Naive thymus-derived CD8-positive, alpha-beta T cell (primary cell): ENCODE measurements at regions not wholly inside any gene's neighbourhood (a gene's known extent, or its start where the extent isn't known, plus 50 kb on each side); places are given as distances from the start of the nearest gene placed in this dataset.
A peak's percentile ranks its signal among the peaks of the same experiment; 100 is the strongest.

Source experiments
- ATAC-seq, 2 donors: fragments of 150-1000 bp; cut with Tn5 transposase in 1 of 2; sonication (Bioruptor Pico), chemical (Tn5 transposase) in 1 of 2; 1 replicate in 1 of 2; 2 replicates in 1 of 2; pipeline ENCODE4 v1.10.0; 2021; ENCODE audit warnings: mild to moderate bottlenecking in 2 of 2, moderate library complexity in 2 of 2
- POLR2A ChIA-PET: fragments of 350-600 bp; sonication (Branson Sonifier 250); formaldehyde crosslinking; loops from one replicate; lab custom pipeline; 2021; ENCODE audit warnings: antibody characterized with exemption; lab: Charles Lee
- DNase-seq, 10 donors: peaks; one replicate each; pipeline versions ENCODE4 v3.0.0 to v3.0.0-alpha.2; 2020 to 2022
- H3K27ac Mint-ChIP-seq, 10 donors: one replicate each; pipeline ENCODE4 v1.8.0; 2020 to 2022; ENCODE audit warnings: mild to moderate bottlenecking in 10 of 10, mixed read lengths in 10 of 10, moderate library complexity in 4 of 10, inconsistent platforms in 1 of 10
- H3K27me3 Mint-ChIP-seq, 5 donors: one replicate each; pipeline ENCODE4 v1.8.0; 2021 to 2022; ENCODE audit warnings: mixed read lengths in 5 of 5
- H3K36me3 Mint-ChIP-seq, 3 donors: one replicate each; pipeline ENCODE4 v1.8.0; 2020 to 2022; ENCODE audit warnings: mixed read lengths in 3 of 3, mild to moderate bottlenecking in 2 of 3, inconsistent platforms in 1 of 3
- H3K4me1 Mint-ChIP-seq, 4 donors: one replicate each; pipeline ENCODE4 v1.8.0; 2021 to 2022; ENCODE audit warnings: mixed read lengths in 4 of 4
- H3K4me3 Mint-ChIP-seq, 10 donors: one replicate each; pipeline ENCODE4 v1.8.0; 2020 to 2022; ENCODE audit warnings: mild to moderate bottlenecking in 10 of 10, mixed read lengths in 10 of 10, moderate library complexity in 6 of 10, inconsistent platforms in 1 of 10
- H3K9me3 Mint-ChIP-seq, 9 donors: one replicate each; pipeline ENCODE4 v1.8.0; 2020 to 2022; ENCODE audit warnings: mixed read lengths in 9 of 9, mild to moderate bottlenecking in 3 of 9, inconsistent platforms in 1 of 9, moderate library complexity in 1 of 9

GRCh38 chr6:148175550-148176188 lies 167.0 kb upstream of the SASH1 start:
- ATAC-seq: no peak
- POLR2A ChIA-PET: no interaction called here
- Mint-ChIP-seq H3K4me1 (no peaks in the 10 kb centered on the region), H3K36me3 (peaks cover 0 to 3% (median 0%) of the 10 kb centered on the region in 3 donors), H3K27me3 (peaks cover 10 to 21% (median 12%) of the 10 kb centered on the region in 5 donors), H3K27ac (no peak overlapping the region), H3K9me3 (peaks cover 0 to 1% (median 0%) of the 10 kb centered on the region in 9 donors), H3K4me3 (no peak overlapping the region)
- DNase-seq: no peak

DNA sequence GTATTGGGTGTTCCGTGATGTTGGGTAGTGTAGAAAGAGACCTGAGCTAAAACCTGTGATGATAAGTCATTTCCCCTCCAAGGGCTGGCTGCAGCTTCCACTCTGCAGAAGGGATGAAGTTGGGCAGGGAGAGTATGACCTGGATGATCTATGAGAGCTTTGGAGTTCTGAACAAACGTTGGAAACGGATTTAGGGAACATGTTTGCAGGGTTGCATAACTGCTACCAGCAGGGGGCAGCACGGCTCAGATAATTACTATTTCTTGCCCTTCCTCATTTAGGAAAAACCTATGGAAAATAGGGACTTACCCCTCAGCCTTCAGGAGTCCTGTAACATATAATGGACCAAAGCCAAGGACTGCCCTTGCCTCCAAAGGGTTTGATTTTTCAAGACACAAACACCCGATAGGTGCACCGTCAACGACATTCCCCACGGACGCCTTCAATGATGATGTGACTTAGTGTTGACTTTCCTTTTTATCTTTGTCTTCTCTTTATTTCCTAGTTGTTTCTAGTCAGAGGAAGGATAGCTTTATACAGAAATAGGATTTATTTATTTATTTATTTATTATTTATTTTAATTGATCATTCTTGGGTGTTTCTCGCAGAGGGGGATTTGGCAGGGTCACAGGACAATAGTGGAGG lies 164.9 kb upstream of the SASH1 start:
- POLR2A ChIA-PET: no interaction called here
- ATAC-seq: no peak
- H3K4me3 Mint-ChIP-seq: no peak overlapping the region

GRCh38 chr6:148179786-148180185 lies 162.9 kb upstream of the SASH1 start:
- POLR2A ChIA-PET: no interaction called here
- ATAC-seq (no peak), DNase-seq (no peak)
- Mint-ChIP-seq H3K9me3 (peaks cover 0 to 1% (median 0%) of the 10 kb centered on the region in 9 donors), H3K36me3 (peaks cover 0 to 3% (median 0%) of the 10 kb centered on the region in 3 donors), H3K27me3 (peaks cover 15 to 42% (median 29%) of the 10 kb centered on the region in 5 donors), H3K27ac (no peak overlapping the region), H3K4me3 (no peak overlapping the region), H3K4me1 (no peaks in the 10 kb centered on the region)

More for the DNA sequence above, 164.9 kb upstream of the SASH1 start:
- no peaks in the 10 kb centered on the region for H3K4me1 Mint-ChIP-seq
- peak in 4 of 10 donors; percentile 3 to 20 (median 10) for DNase-seq
- H3K9me3 Mint-ChIP-seq: peaks cover 0 to 1% (median 0%) of the 10 kb centered on the region in 9 donors
- H3K36me3 Mint-ChIP-seq: peaks cover 0 to 3% (median 0%) of the 10 kb centered on the region in 3 donors
- peaks cover 15 to 41% (median 26%) of the 10 kb centered on the region in 5 donors for H3K27me3 Mint-ChIP-seq
- no peak overlapping the region for H3K27ac Mint-ChIP-seq

DNA sequence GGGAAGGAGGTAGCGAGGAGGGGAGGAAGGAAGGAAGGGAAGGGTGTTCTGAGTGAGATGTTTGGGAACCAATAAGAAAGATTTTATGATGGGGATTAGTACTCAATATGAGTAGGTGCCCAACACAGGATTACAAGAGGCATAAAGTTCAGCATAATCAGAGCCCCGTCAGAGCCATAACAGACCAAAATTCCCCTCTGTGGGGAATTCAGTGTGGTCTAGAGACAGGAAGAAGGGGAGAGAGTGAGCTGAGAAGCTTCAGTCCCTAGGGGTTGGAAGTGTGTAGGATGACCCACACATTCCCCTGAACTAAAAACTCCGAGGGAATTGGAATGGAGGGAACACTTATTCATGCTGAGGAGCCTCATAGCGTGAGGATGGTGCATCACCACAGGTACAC lies 160.3 kb upstream of the SASH1 start:
- Mint-ChIP-seq H3K4me1 (no peaks in the 10 kb centered on the region), H3K4me3 (no peak overlapping the region), H3K27ac (no peak overlapping the region), H3K36me3 (no peaks in the 10 kb centered on the region), H3K9me3 (no peaks in the 10 kb centered on the region), H3K27me3 (peaks cover 16 to 55% (median 26%) of the 10 kb centered on the region in 5 donors)
- DNase-seq: no peak
- POLR2A ChIA-PET: no interaction called here
- ATAC-seq: no peak

DNA sequence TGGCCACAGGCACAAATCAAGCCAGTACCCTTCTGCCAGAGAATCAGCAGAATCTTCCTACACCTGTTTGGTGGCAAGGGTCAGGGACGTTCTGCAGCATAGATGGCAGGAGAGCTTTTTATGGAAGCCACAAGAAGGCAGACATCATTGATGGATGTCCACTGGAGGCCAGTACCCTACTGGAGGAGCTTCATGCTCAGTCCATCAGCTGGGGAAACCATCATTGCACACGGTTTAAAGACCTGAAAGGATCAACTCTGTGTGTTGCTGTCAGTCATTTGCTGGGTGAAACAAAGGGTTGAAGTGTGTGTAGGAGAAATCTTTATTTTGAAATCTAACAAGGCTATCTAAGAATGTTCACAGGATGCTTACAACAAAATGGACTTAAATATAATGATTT lies 158.9 kb upstream of the SASH1 start:
- H3K9me3 Mint-ChIP-seq: no peaks in the 10 kb centered on the region
- H3K27me3 Mint-ChIP-seq: peaks cover 17 to 66% (median 26%) of the 10 kb centered on the region in 5 donors
- POLR2A ChIA-PET: no interaction called here
- H3K4me3 Mint-ChIP-seq: no peak overlapping the region
- no peak overlapping the region for H3K27ac Mint-ChIP-seq
- no peaks in the 10 kb centered on the region for H3K36me3 Mint-ChIP-seq
- no peak for ATAC-seq
- H3K4me1 Mint-ChIP-seq: no peaks in the 10 kb centered on the region
- DNase-seq: no peak

DNA sequence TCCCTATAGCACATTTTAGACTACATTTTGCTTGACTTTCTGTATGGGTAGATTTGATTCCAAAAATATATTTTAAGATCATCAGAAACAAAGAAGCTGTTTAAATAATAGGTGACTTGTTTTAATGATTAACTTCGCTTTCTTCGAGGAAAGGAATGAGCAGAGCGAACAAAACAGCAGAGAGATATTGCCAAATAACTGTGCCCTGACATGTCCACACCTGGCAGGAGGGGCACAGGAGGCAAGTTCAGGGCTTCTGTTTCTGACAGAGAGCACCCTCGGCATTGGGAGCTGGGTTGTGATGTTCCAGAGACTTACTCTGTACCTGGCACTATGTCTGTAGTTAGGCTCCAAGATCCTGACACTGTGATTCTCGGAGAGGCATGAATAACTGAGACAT lies 155.7 kb upstream of the SASH1 start:
- Mint-ChIP-seq H3K36me3 (no peaks in the 10 kb centered on the region), H3K9me3 (no peaks in the 10 kb centered on the region), H3K4me3 (no peak overlapping the region), H3K4me1 (no peaks in the 10 kb centered on the region), H3K27me3 (peaks cover 19 to 67% (median 31%) of the 10 kb centered on the region in 5 donors), H3K27ac (no peak overlapping the region)
- no peak for DNase-seq
- POLR2A ChIA-PET: no interaction called here
- no peak for ATAC-seq

DNA sequence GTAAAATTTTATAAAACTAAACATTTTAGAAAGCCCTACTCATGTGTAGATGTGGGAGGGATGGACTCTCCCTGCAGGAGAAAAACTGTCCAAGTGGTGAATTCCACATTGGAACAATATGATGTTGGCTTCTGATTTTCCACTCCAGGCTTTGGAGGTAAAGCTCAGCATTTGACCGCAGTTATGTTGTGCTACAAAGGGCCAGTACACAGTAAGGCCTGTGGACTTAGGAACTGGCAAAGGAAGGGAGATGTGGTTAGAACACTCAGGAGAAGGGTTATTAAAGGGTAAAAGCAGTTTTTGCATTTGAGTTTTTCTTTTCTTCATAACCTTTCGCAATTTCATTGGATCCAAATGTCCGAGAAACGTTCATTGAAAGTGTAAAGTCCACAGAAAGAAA lies 150.3 kb upstream of the SASH1 start:
- H3K27ac Mint-ChIP-seq: no peak overlapping the region
- no peak overlapping the region for H3K4me3 Mint-ChIP-seq
- no peaks in the 10 kb centered on the region for H3K9me3 Mint-ChIP-seq
- peaks cover 0 to 6% (median 0%) of the 10 kb centered on the region in 3 donors for H3K36me3 Mint-ChIP-seq
- POLR2A ChIA-PET: no interaction called here
- DNase-seq: no peak
- H3K27me3 Mint-ChIP-seq: peaks cover 29 to 51% (median 37%) of the 10 kb centered on the region in 5 donors
- no peaks in the 10 kb centered on the region for H3K4me1 Mint-ChIP-seq
- no peak for ATAC-seq

GRCh38 chr6:148193063-148193680 lies 149.5 kb upstream of the SASH1 start:
- Mint-ChIP-seq H3K27me3 (peaks cover 36 to 56% (median 44%) of the 10 kb centered on the region in 5 donors), H3K4me3 (no peak overlapping the region), H3K4me1 (no peaks in the 10 kb centered on the region), H3K36me3 (peaks cover 0 to 8% (median 0%) of the 10 kb centered on the region in 3 donors), H3K27ac (no peak overlapping the region), H3K9me3 (peaks cover 0 to 5% (median 0%) of the 10 kb centered on the region in 9 donors)
- POLR2A ChIA-PET: no interaction called here
- DNase-seq: no peak
- ATAC-seq: no peak

DNA sequence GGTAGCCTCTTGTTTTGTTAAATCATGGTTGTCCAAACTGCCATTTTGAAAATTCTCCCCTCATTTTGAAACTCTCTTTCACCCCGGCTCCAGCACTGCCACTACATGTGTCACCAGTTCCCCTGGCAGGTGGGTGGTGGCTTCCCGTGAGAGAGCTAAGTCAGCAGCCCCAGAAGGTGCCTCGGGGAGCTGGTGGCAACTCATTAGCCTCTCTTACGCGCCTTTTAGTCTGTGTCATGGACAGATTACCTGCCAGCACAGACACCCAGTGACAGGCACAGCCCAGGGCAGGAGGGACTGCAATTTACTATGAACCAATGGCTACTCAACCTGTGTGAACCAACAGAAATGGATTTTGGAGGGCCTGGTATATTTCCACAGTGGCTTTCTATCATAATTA lies 147.1 kb upstream of the SASH1 start:
- Mint-ChIP-seq H3K36me3 (peaks cover 0 to 11% (median 0%) of the 10 kb centered on the region in 3 donors), H3K4me1 (peaks cover 3 to 10% (median 4%) of the 10 kb centered on the region in 4 donors), H3K27ac (no peak overlapping the region), H3K27me3 (peaks cover 39 to 61% (median 44%) of the 10 kb centered on the region in 5 donors), H3K4me3 (no peak overlapping the region), H3K9me3 (peaks cover 0 to 5% (median 0%) of the 10 kb centered on the region in 9 donors)
- POLR2A ChIA-PET: no interaction called here
- ATAC-seq (no peak), DNase-seq (no peak)

GRCh38 chr6:148199584-148199983 lies 143.1 kb upstream of the SASH1 start:
- H3K9me3 Mint-ChIP-seq: peaks cover 0 to 14% (median 4%) of the 10 kb centered on the region in 9 donors
- H3K27me3 Mint-ChIP-seq: peaks cover 31 to 84% (median 60%) of the 10 kb centered on the region in 5 donors
- no peak overlapping the region for H3K27ac Mint-ChIP-seq
- ATAC-seq (no peak), DNase-seq (no peak)
- peaks cover 18 to 42% (median 31%) of the 10 kb centered on the region in 4 donors for H3K4me1 Mint-ChIP-seq
- H3K4me3 Mint-ChIP-seq: no peak overlapping the region
- POLR2A ChIA-PET: no interaction called here
- H3K36me3 Mint-ChIP-seq: peaks cover 0 to 16% (median 0%) of the 10 kb centered on the region in 3 donors

DNA sequence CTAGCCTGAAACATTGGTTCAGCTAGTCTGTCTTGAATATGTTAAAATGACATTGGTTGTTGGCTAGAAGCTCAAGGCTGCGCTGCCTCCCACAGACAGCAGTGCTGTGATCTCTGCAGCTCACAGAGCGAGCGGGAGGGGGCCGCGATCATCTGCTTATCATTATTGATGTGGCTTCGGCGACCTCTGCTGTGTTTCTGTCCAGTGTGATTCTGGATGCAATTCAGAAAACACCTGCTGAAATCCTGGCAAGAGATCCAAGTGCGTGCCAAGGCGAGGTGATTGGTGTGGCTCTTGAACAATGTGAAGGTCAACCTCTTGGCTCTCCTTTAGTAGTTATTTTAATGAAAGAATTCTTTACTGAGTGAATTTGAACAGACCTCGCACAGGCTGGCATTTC lies 142.3 kb upstream of the SASH1 start:
- Mint-ChIP-seq H3K36me3 (peaks cover 0 to 16% (median 0%) of the 10 kb centered on the region in 3 donors), H3K27me3 (peaks cover 31 to 81% (median 61%) of the 10 kb centered on the region in 5 donors), H3K4me1 (peaks cover 21 to 50% (median 37%) of the 10 kb centered on the region in 4 donors), H3K4me3 (peak overlapping the region in 2 of 10 donors; percentile 2 to 18), H3K9me3 (peaks cover 0 to 15% (median 4%) of the 10 kb centered on the region in 9 donors), H3K27ac (no peak overlapping the region)
- ATAC-seq (no peak), DNase-seq (no peak)
- POLR2A ChIA-PET: no interaction called here

DNA sequence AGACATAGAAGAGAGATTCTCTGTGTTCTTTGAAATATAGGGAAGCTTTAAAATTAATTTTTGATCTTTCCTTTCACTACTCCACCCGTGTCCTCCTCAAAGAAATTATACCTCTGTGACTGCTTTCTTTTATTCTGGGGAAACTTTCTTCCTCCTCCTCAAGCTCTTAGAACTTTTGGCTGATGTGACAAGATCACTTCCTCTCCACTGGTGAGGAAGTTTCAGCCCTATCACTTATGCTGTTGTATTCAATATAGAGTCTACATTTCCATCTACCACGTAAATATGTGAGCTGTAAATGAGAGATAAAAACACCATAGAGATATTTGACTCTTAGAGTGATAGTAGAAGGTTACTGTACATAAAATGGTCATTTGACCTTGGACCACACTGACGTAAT lies 141.9 kb upstream of the SASH1 start:
- Mint-ChIP-seq H3K4me1 (peaks cover 25 to 54% (median 41%) of the 10 kb centered on the region in 4 donors), H3K9me3 (peaks cover 0 to 18% (median 4%) of the 10 kb centered on the region in 9 donors), H3K4me3 (peak overlapping the region in 1 of 10 donors; percentile 4), H3K36me3 (peaks cover 0 to 16% (median 0%) of the 10 kb centered on the region in 3 donors), H3K27ac (no peak overlapping the region), H3K27me3 (peaks cover 33 to 76% (median 65%) of the 10 kb centered on the region in 5 donors)
- ATAC-seq (no peak), DNase-seq (no peak)
- POLR2A ChIA-PET: no interaction called here
